IPS-NIHi11 (cell line): ENCODE measurements at regions not wholly inside any gene's neighbourhood (a gene's known extent, or its start where the extent isn't known, plus 50 kb on each side); places are given as distances from the start of the nearest gene placed in this dataset.

Experiments used
- DNase-seq: peaks from one replicate; pipeline ENCODE4 v3.0.0; 2012; ENCODE audit warnings: mixed read lengths, low spot score

DNA sequence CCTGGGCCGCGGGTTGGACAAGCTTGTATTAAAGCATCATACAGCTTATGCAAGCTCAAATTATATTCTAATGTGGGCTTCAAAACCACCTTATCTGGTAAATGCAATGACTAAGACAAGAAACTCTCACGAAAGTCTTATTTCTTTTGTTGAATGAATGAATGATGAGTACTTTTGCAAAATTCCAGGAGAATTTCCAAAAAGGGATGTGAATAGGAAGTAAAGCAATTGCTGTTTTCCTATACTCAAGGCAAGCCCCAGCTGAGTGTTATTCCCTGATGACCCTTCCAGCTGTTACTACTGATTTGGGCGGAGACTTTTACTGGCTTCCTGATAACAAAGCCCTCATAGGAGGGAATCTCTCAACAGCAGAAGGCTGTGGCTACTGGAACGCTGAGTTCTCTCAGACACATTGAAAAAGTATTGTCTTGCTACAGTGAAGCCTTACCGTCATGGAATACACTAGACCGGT is 162.8 kb downstream of the SREK1 start:
- DNase-seq: no peak

- peak; percentile 71 for DNase-seq
Observed at GRCh38 chr5:66307647-66308241, 163.6 kb downstream of the SREK1 start.

DNA sequence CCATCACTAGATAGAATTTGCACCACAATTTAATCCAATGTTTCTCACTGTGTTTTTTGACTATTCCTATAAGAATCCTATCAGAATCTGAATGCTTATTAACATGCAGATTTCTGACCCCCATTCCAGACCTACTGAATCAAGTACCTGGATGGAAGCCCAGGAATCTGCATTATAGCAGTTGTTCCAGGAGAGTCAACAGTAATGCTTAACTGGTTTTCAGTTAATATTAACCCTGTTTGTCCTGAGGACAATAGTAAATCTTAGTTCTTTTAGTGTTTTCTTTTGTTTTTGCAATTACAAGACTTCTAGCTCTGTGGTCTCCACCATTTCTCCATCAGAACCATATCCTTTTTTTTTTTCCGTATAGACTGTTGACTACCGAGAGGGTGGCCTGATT is 168.2 kb downstream of the SREK1 start:
- no peak for DNase-seq

DNA sequence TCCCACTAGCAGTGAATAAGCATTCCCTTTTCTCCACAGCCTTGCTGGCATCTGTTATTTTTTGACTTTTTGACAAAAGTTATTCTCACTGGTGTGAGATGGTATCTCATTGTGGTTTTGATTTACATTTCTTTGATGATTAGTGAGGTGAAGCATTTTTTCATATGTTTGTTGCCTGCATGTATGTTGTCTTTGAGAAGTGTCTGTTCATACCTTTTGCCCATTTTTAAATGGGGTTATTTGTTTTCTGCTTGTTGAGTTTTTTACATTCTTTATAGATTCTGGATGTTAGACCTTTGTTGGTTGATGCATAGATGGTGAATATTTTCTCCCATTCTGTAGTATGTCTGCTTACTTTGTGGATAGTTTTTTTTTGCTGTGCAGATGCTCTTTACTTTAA is 171.7 kb downstream of the SREK1 start:
- DNase-seq: no peak

DNA sequence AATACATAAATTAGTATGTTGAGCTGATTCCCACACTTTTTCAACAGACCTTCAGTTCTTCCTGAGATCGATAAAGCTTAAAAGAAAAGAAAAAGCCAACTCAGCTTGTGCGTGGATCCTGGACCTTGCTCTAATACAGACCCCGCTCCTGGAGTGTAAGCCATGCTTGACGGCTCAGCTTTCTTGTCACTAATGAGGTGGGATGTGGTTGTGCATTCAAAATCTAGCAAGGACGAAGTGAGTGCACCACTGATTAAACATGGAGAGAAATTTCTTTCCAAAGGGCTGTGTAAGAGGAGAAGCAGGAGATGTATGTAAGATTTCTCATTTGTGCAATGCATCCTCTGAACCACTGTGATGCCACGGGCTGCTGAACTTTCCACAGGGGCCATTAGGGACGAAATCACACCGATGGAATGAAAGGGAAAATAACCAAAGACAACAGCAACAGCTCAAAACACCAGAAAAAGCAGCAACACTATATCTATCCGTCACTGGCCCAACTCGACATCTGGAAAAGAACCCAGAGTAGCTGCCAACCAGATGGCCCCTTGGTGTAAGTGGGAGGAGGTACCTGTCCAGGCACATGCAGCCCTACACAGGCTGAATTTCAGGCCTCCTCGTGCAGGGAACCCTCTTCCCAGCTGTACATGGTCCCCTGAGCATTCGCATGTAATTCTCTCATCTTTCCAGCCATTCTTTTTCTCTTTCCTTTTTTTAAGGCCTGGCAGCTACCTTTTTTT is 178.9 kb downstream of the SREK1 start:
- no peak for DNase-seq

DNA sequence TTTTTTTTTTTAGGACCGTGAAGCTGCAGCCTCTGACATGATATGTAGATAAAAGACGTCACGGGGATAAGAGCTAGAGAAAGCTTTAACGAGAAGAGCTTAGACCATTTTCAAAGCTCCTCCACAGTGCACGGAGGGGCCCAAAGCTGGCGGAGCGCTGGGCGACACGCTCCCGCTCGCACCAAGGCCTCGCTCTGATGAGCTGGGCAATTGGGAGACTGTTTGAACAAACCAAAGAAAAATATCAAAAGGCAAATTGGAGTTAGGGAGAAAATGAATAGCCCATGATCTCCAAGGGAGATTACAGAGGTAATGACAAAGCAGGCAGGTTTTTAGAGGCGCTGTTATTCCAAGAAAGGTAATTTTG is 179.4 kb downstream of the SREK1 start:
- no peak for DNase-seq

GRCh38 chr5:66324357-66324756 is 180.3 kb downstream of the SREK1 start:
- peak; percentile 20 for DNase-seq

GRCh38 chr5:66326276-66326675 is 182.2 kb downstream of the SREK1 start:
- DNase-seq: no peak

DNA sequence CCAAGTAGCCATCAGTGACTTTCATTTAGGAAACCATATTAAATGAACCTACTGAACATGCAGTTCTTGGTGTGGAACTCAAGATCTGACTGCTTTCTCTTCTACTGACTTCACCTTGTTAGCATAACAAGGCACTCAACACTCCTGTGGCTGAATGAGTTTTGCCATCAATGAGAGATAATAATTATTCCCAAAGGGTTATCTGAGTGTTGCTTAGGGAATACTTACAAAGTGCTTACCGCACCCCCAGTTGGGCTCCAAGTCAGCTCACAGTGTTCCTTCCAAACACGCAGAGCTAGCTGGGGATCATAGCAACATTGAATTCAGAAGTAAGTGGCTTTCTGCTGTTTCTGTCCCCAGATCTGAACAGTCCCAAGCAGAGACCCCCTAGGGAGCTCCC is 182.9 kb downstream of the SREK1 start:
- DNase-seq: no peak

DNA sequence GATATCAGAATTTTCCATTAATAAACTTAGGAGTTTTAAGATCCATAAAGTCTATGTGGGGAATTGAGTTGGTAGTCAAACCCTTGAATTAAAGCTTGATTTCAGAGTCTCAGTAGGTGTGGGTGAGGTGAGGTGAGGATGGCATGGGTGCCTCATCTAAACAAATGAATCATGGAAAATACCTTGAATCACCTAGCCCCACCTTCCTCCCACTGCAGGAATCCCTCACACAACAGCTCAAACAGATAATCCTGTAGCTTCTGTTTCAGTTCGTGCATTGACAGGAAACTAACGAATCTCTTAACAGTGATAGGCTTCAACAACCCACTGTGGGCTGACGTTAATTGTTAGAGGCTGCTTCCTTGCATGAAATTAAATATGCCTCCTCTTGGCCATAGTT is 185.0 kb downstream of the SREK1 start:
- DNase-seq: no peak

DNA sequence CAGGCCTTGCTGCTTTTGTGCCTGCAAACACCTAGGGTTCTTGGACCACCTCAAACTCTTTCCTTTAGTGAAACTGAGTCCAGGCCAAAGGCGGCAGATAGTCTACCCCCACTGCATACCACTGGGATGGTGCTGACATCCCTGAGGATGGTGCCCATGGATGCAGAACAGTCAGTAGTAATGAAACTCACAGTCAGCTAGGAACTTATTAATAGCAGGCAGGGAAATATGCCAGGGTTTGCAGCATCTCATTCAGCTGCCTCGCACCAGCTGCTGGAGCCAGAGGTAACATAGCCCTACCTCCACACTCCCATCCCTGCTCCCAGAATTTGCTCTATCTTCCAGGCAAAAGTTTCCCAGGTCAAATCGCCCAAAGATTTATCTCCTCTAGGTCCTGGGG is 189.1 kb downstream of the SREK1 start:
- no peak for DNase-seq

DNA sequence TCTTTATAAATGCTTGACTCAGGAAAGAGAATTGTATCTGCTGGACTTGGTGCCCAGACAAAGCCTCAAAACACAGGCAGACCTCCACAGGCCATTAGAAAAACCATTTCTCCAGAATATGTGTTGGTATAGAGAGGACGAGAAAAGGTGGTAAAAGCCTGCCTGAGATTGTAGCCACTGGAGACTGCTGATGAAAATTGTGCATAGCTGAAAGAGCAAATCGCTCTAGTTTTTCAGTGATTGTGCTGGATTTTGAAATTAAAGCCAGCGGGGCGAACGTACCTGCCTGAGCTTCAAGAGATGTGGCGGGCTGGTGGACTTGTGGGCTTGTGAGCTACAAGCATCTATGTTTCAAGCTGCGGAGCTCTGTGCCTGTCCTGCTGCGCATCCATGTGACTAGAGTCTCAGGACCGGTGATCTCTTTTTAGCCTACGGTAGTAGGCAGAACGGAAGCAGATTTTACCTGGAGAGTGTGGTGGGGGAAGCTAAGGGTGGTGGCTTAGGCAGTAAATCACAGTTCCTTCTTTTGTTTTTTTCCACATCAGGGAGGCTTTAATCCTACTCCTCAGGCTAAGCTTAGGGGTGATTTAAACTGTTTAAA is 193.6 kb downstream of the SREK1 start:
- no peak for DNase-seq

DNA sequence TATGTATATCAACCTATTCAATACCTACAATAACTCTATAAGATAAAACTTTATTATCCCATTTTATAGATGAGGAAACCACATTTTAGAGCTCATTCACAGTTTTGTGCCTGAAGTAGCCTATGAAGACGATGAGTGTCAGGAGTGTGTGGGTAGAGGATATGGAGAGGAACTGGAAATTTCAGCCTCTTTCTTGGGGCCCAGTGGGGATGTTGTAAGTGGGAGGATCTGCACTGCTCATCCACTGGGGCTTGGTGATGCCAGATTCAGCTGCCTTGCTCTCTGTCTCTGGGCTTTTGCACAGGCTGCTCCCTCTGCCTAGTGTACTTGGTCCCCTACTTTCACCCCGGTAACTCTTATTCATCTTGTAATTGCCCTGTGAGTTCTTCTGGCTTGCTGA is 194.7 kb downstream of the SREK1 start:
- DNase-seq: no peak

GRCh38 chr5:66339896-66340295 is 195.8 kb downstream of the SREK1 start:
- no peak for DNase-seq

GRCh38 chr5:66340786-66341185 is 196.7 kb downstream of the SREK1 start:
- DNase-seq: no peak

GRCh38 chr5:66342341-66342880 is 198.3 kb downstream of the SREK1 start:
- DNase-seq: no peak

DNA sequence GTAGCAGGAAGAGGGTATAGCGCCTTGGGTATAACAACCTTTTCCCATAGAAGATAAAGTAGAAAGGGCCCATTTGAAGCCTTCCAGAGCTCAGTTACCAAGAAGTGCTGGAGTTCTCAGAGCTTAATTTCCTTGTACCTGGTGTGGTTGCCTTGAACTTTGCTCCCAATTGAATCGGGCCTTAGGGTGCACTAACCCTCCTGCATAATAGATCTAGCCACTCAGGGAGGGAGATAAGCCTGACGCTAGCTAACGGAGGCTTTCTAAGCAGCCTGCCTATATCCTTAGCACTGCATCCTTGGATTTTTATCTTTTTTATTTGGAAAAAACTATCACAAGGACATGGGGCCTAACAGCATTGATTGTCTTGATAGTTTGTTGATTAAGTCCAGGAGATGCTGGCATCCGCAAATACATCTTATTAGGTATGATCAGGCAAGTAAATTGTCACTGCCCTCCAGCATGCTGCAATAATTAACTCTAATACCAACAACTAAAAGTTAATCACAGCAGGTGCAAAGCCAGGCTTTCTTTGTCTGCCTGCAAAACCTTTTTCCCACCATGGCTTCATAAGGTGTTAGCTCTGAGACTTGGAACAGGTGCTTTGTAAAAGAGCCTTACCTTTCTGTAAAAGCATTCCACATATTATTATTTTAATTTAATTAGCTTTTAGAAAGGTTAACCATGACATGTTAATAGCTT is 199.4 kb downstream of the SREK1 start:
- no peak for DNase-seq

GRCh38 chr5:66344544-66344943 is 200.4 kb downstream of the SREK1 start:
- no peak for DNase-seq

DNA sequence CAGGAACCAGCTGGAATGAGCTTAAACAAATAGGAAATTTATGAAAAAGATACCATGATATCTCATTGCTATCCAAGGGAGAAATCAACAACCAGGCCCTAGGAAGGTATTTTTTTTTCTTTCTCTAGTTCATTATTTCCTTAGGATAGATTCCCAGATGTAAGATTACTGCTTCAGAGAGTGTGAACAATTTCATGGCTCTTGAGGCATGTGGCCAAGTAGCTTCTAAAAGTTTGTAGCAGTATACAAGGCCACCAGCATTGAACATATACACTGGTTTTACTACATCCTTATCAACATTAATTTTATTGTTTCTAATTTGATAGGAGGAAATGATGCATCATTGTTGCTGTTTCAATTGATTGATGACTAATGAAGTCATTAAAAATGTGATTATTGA is 201.2 kb downstream of the SREK1 start:
- DNase-seq: no peak

GRCh38 chr5:66346869-66347268 is 202.8 kb downstream of the SREK1 start:
- no peak for DNase-seq

GRCh38 chr5:66348387-66349125 is 204.5 kb downstream of the SREK1 start:
- no peak for DNase-seq

- no peak for DNase-seq
Observed at GRCh38 chr5:66351813-66352212, 207.7 kb downstream of the SREK1 start.
